Epithelial cell of prostate (primary cell): ENCODE measurements at regions not wholly inside any gene's neighbourhood (a gene's known extent, or its start where the extent isn't known, plus 50 kb on each side); places are given as distances from the start of the nearest gene placed in this dataset.
"Not testable (repeated sequence)": the region's sequence is repeated elsewhere in the genome, so short reads cannot be mapped to it uniquely, and the experiment has no call there.

Experiments
- DNase-seq: peaks from one replicate; pipeline ENCODE4 v3.0.0-alpha.2; 2011; ENCODE audit warnings: low read depth, low spot score
- H3K27ac ChIP-seq: fragments of 450-650 bp; 2 replicates; pipeline ENCODE4 v1.5.1; 2017; ENCODE audit warnings: mild to moderate bottlenecking

GRCh38 chr16:35753559-35754390, 2294.4 kb downstream of the TP53TG3F start:
- H3K27ac ChIP-seq: no peak overlapping the region
- DNase-seq: no peak

GRCh38 chr16:35754391-35755369, 2295.3 kb downstream of the TP53TG3F start:
- no peak overlapping the region for H3K27ac ChIP-seq

GRCh38 chr16:35788381-35788780, 2329.0 kb downstream of the TP53TG3F start:
- DNase-seq: no peak
- H3K27ac ChIP-seq: no peak overlapping the region

More at GRCh38 chr16:35754391-35755369, 2295.3 kb downstream of the TP53TG3F start:
- no peak for DNase-seq

- no peak for DNase-seq
- no peak overlapping the region for H3K27ac ChIP-seq
Observed at GRCh38 chr16:35792516-35793285, 2333.3 kb downstream of the TP53TG3F start.

GRCh38 chr16:35793601-35794000, 2334.2 kb downstream of the TP53TG3F start:
- H3K27ac ChIP-seq: no peak overlapping the region
- DNase-seq: no peak

GRCh38 chr16:35794896-35795295, 2335.5 kb downstream of the TP53TG3F start:
- no peak overlapping the region for H3K27ac ChIP-seq
- DNase-seq: no peak

- no peak overlapping the region for H3K27ac ChIP-seq
- DNase-seq: no peak
Observed at GRCh38 chr16:35795361-35796029, 2336.1 kb downstream of the TP53TG3F start.

- DNase-seq: no peak
Observed at GRCh38 chr16:35797811-35798210, 2338.4 kb downstream of the TP53TG3F start.

GRCh38 chr16:35798885-35799426, 2339.5 kb downstream of the TP53TG3F start:
- no peak for DNase-seq
- no peak overlapping the region for H3K27ac ChIP-seq

More at GRCh38 chr16:35797811-35798210, 2338.4 kb downstream of the TP53TG3F start:
- H3K27ac ChIP-seq: no peak overlapping the region

- H3K27ac ChIP-seq, DNase-seq: not testable (repeated sequence)
Observed at GRCh38 chr16:35804465-35804864, 2345.1 kb downstream of the TP53TG3F start.

GRCh38 chr16:35823342-35823741, 2363.9 kb downstream of the TP53TG3F start:
- H3K27ac ChIP-seq: no peak overlapping the region
- DNase-seq: no peak

GRCh38 chr16:35841632-35842031, 2382.2 kb downstream of the TP53TG3F start:
- no peak for DNase-seq
- no peak overlapping the region for H3K27ac ChIP-seq

GRCh38 chr16:35862242-35862641, 2402.8 kb downstream of the TP53TG3F start:
- no peak for DNase-seq
- H3K27ac ChIP-seq: no peak overlapping the region

- H3K27ac ChIP-seq: no peak overlapping the region
- DNase-seq: no peak
Observed at GRCh38 chr16:35868630-35869029, 2409.2 kb downstream of the TP53TG3F start.

- no peak overlapping the region for H3K27ac ChIP-seq
- DNase-seq: no peak
Observed at GRCh38 chr16:35873472-35873871, 2414.1 kb downstream of the TP53TG3F start.

- no peak for DNase-seq
- no peak overlapping the region for H3K27ac ChIP-seq
Observed at GRCh38 chr16:35881654-35882053, 2422.2 kb downstream of the TP53TG3F start.

- no peak overlapping the region for H3K27ac ChIP-seq
- DNase-seq: no peak
Observed at GRCh38 chr16:35906440-35906839, 2447.0 kb downstream of the TP53TG3F start.

GRCh38 chr16:35908152-35908551, 2448.7 kb downstream of the TP53TG3F start:
- H3K27ac ChIP-seq: no peak overlapping the region
- no peak for DNase-seq

GRCh38 chr16:35908942-35909341, 2449.5 kb downstream of the TP53TG3F start:
- no peak overlapping the region for H3K27ac ChIP-seq
- no peak for DNase-seq
